GM12878 (cell line): ENCODE measurements at regions not wholly inside any gene's neighbourhood (a gene's known extent, or its start where the extent isn't known, plus 50 kb on each side); places are given as distances from the start of the nearest gene placed in this dataset.

Source experiments
- ATAC-seq: fragments of 200-7000 bp; cut with Tn5 transposase; 3 replicates; pipeline ENCODE4 v1.9.1; 2020; ENCODE audit warnings: mild to moderate bottlenecking, moderate library complexity
- BruUV-seq: library from RNA; stranded (reverse); fragments of 400-500 nt; replicated peaks from 2 replicates; lab custom pipeline; 2021; lab: Mats Ljungman, UMichigan
- CTCF ChIA-PET: fragments of 300-600 bp; sonication (Branson Sonifier 250); formaldehyde crosslinking; extraction: SDS; loops from one replicate; lab custom pipeline; 2021; ENCODE audit warnings: inconsistent platforms; lab: Yijun Ruan, JAX
- POLR2A ChIA-PET: fragments of 350-600 bp; formaldehyde crosslinking; extraction: SDS; loops from one replicate; lab custom pipeline; 2021; ENCODE audit warnings: inconsistent platforms; lab: Charles Lee
- RAD21 ChIA-PET: fragments of 300-600 bp; sonication (Branson Sonifier 250); formaldehyde crosslinking; loops from one replicate; lab custom pipeline; 2023; ENCODE audit warnings: antibody characterized with exemption; ENCODE audit not compliant: unreplicated experiment; lab: Charles Lee
- SMC1A ChIA-PET: fragments of 300-600 bp; sonication (Branson Sonifier 250); formaldehyde crosslinking; loops from one replicate; lab custom pipeline; 2023; ENCODE audit not compliant: unreplicated experiment, uncharacterized antibody; lab: Charles Lee
- DNase-seq: peaks from one replicate; pipeline ENCODE4 v3.0.0-alpha.2; 2011; ENCODE audit warnings: low read depth, low spot score
- FAIRE-seq: peaks from 3 replicates; lab custom pipeline; 2011; peaks lifted over from hg19 to GRCh38; lab: Jason Lieb, UNC
- H2AFZ ChIP-seq: 2 replicates; pipeline ENCODE4 v1.6.0; 2011; ENCODE audit warnings: low read depth, low read length, control low read depth; ENCODE audit not compliant: control insufficient read depth
- H3K27ac ChIP-seq: 2 replicates; pipeline ENCODE4 v1.5.1; 2011; ENCODE audit warnings: control low read depth; ENCODE audit not compliant: control insufficient read depth, insufficient read depth
- H3K27me3 ChIP-seq, 2 experiments: replicated peaks in 1 of 2; 2 replicates each; pipeline versions ENCODE4 v1.6.0 to v1.6.1; 2011; ENCODE audit warnings: low read length in 1 of 2; ENCODE audit not compliant: control insufficient read depth in 2 of 2, insufficient read depth in 2 of 2
- H3K36me3 ChIP-seq, 2 experiments: 2 replicates each; pipeline ENCODE4 v1.5.1; 2011; ENCODE audit warnings: low read length in 1 of 2; ENCODE audit not compliant: control insufficient read depth in 2 of 2, insufficient read depth in 2 of 2
- H3K4me1 ChIP-seq: 2 replicates; pipeline ENCODE4 v1.6.1; 2011; ENCODE audit warnings: mild to moderate bottlenecking, low read length, moderate library complexity, mixed read lengths; ENCODE audit not compliant: control insufficient read depth, insufficient read depth
- H3K4me2 ChIP-seq: 2 replicates; pipeline ENCODE4 v1.6.0; 2011; ENCODE audit warnings: control low read depth; ENCODE audit not compliant: control insufficient read depth, insufficient read depth
- H3K4me3 ChIP-seq: fragments of 200-600 bp; sonication (generic); 2 replicates; pipeline ENCODE4 v1.5.1; 2016
- H3K79me2 ChIP-seq: 2 replicates; pipeline ENCODE4 v1.6.0; 2011; ENCODE audit warnings: low read length; ENCODE audit not compliant: control insufficient read depth, insufficient read depth
- H3K9ac ChIP-seq: 2 replicates; pipeline ENCODE4 v1.8.0; 2011; ENCODE audit warnings: low read length, control low read depth, mixed read lengths; ENCODE audit not compliant: control insufficient read depth, insufficient read depth
- H3K9me3 ChIP-seq: replicated peaks from 3 replicates; pipeline ENCODE4 v1.5.1; 2011; ENCODE audit warnings: mild to moderate bottlenecking, low read length; ENCODE audit not compliant: control insufficient read depth, insufficient read depth
- H4K20me1 ChIP-seq: 2 replicates; pipeline ENCODE4 v1.6.0; 2011; ENCODE audit not compliant: control insufficient read depth, insufficient read depth
- BCL11A ChIP-seq: IDR thresholded peaks from 2 replicates; pipeline ENCODE4 v1.6.1; 2011; ENCODE audit warnings: low read depth, low read length
- GATAD2B ChIP-seq: fragments of 450-650 bp; conservative IDR thresholded peaks from 2 replicates; pipeline ENCODE4 v1.6.1; 2017; ENCODE audit warnings: low read depth, mild to moderate bottlenecking, moderate library complexity
- IKZF1 ChIP-seq: fragments of 450-650 bp; conservative IDR thresholded peaks from 2 replicates; pipeline ENCODE4 v1.6.1; 2017; ENCODE audit warnings: antibody characterized with exemption, mild to moderate bottlenecking
- JUND ChIP-seq: IDR thresholded peaks from 2 replicates; pipeline ENCODE4 v1.6.1; 2012; ENCODE audit warnings: low read depth, mild to moderate bottlenecking, low read length, improper control_type of control experiment, moderate library complexity
- MTA2 ChIP-seq: fragments of 450-650 bp; IDR thresholded peaks from 2 replicates; pipeline ENCODE4 v1.6.1; 2016; ENCODE audit warnings: low read depth, mild to moderate bottlenecking, moderate library complexity
- NR2C2 ChIP-seq: IDR thresholded peaks from 2 replicates; pipeline ENCODE4 v1.6.1; 2011; ENCODE audit warnings: borderline replicate concordance, low read depth; ENCODE audit not compliant: control insufficient read depth, insufficient read length
- POLR2AphosphoS2 ChIP-seq: IDR thresholded peaks from 2 replicates; pipeline ENCODE4 v1.6.1; 2011; ENCODE audit warnings: low read depth, mild to moderate bottlenecking, low read length, improper control_type of control experiment, moderate library complexity
- SMARCA5 ChIP-seq: fragments of 450-650 bp; IDR thresholded peaks from 2 replicates; pipeline ENCODE4 v1.6.1; 2017; ENCODE audit warnings: mild to moderate bottlenecking
- SMC3 ChIP-seq: IDR thresholded peaks from 2 replicates; pipeline ENCODE4 v1.6.1; 2011; ENCODE audit warnings: low read length, improper control_type of control experiment, borderline replicate concordance
- WRNIP1 ChIP-seq: IDR thresholded peaks from 2 replicates; pipeline ENCODE4 v1.6.1; 2011; ENCODE audit warnings: low read depth, low read length, improper control_type of control experiment, borderline replicate concordance
- YBX1 ChIP-seq: fragments of 450-650 bp; IDR thresholded peaks from 2 replicates; pipeline ENCODE4 v1.6.1; 2016; ENCODE audit warnings: antibody characterized with exemption
- ZNF622 ChIP-seq: fragments of 450-650 bp; IDR thresholded peaks from 2 replicates; pipeline ENCODE4 v1.6.1; 2017; ENCODE audit warnings: mild to moderate bottlenecking, inconsistent platforms
- WGBS: methylation state at CpG from one replicate; pipeline ENCODE4 v1.1.6; 2016; ENCODE audit warnings: low lambda C conversion rate; ENCODE audit not compliant: insufficient replicate concordance, insufficient coverage; ENCODE audit errors: missing lambda C conversion rate; 5-methylcytosine and 5-hydroxymethylcytosine counted together
- in situ Hi-C: fragments of 300-500 bp; cut with MboI; formaldehyde crosslinking; loops from 9 replicates; pipeline ENCODE4 v1.14.3; 2018; ENCODE audit warnings: mixed read lengths
- intact Hi-C: fragments of 100-400 bp; cut with micrococcal nuclease; formaldehyde crosslinking; loops from one replicate; pipeline ENCODE4 v1.14.2; 2022; ENCODE audit not compliant: unreplicated experiment
- TF ChIP-seq, protein P1 (sequence below): fragments of 150-350 bp; IDR thresholded peaks from 2 replicates; pipeline ENCODE4 v1.6.1; 2016; ENCODE audit warnings: low read depth, low read length
- TF ChIP-seq, protein P2 (sequence below): fragments of 450-650 bp; IDR thresholded peaks from 2 replicates; pipeline ENCODE4 v1.6.1; 2016; ENCODE audit warnings: mild to moderate bottlenecking
- TF ChIP-seq, protein P3 (sequence below): fragments of 450-650 bp; IDR thresholded peaks from 2 replicates; pipeline ENCODE4 v1.6.1; 2016; ENCODE audit warnings: mild to moderate bottlenecking, moderate library complexity, borderline replicate concordance

DNA sequence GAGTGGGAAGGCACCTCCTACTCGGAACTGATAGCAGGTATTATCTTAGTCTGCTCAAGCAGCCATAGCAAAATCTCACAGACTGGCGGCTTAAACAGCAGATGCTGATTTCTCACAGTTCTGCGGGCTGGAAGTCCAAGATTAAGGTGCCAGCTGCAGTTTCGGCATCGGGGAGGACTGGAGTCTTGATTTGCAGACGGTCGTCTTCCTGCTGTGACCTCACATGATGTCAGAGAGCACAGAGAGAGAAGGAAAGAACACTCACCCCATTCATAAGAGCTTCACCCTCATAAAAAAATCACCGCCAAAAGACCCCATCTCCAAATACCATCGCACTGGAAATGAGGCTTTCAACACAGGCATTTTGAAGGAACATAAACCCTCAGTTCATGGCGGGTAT, 216.5 kb upstream of the PITRM1 start:
- ATAC-seq = no peak
- H3K27me3 ChIP-seq = no peaks in the 10 kb centered on the region
- WGBS = 24% methylated on average over 10 of the region's 10 CpGs
- BruUV-seq = no TSS peak
- ChIA-PET RAD21 (no interaction called here), CTCF (no interaction called here), POLR2A (no interaction called here), SMC1A (no interaction called here)
- no peak overlapping the region for H3K4me2 ChIP-seq
- TF ChIP-seq BCL11A (no peak), IKZF1 (no peak), MTA2 (no peak), GATAD2B (no peak), JUND (no peak), WRNIP1 (no peak), YBX1 (no peak), SMC3 (no peak), SMARCA5 (no peak), NR2C2 (no peak), POLR2AphosphoS2 (no peak), ZNF622 (no peak)
- TF ChIP-seq, protein P1, sequence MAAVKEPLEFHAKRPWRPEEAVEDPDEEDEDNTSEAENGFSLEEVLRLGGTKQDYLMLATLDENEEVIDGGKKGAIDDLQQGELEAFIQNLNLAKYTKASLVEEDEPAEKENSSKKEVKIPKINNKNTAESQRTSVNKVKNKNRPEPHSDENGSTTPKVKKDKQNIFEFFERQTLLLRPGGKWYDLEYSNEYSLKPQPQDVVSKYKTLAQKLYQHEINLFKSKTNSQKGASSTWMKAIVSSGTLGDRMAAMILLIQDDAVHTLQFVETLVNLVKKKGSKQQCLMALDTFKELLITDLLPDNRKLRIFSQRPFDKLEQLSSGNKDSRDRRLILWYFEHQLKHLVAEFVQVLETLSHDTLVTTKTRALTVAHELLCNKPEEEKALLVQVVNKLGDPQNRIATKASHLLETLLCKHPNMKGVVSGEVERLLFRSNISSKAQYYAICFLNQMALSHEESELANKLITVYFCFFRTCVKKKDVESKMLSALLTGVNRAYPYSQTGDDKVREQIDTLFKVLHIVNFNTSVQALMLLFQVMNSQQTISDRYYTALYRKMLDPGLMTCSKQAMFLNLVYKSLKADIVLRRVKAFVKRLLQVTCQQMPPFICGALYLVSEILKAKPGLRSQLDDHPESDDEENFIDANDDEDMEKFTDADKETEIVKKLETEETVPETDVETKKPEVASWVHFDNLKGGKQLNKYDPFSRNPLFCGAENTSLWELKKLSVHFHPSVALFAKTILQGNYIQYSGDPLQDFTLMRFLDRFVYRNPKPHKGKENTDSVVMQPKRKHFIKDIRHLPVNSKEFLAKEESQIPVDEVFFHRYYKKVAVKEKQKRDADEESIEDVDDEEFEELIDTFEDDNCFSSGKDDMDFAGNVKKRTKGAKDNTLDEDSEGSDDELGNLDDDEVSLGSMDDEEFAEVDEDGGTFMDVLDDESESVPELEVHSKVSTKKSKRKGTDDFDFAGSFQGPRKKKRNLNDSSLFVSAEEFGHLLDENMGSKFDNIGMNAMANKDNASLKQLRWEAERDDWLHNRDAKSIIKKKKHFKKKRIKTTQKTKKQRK = no peak
- TF ChIP-seq, protein P2, sequence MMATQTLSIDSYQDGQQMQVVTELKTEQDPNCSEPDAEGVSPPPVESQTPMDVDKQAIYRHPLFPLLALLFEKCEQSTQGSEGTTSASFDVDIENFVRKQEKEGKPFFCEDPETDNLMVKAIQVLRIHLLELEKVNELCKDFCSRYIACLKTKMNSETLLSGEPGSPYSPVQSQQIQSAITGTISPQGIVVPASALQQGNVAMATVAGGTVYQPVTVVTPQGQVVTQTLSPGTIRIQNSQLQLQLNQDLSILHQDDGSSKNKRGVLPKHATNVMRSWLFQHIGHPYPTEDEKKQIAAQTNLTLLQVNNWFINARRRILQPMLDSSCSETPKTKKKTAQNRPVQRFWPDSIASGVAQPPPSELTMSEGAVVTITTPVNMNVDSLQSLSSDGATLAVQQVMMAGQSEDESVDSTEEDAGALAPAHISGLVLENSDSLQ = no peak
- TF ChIP-seq, protein P3, sequence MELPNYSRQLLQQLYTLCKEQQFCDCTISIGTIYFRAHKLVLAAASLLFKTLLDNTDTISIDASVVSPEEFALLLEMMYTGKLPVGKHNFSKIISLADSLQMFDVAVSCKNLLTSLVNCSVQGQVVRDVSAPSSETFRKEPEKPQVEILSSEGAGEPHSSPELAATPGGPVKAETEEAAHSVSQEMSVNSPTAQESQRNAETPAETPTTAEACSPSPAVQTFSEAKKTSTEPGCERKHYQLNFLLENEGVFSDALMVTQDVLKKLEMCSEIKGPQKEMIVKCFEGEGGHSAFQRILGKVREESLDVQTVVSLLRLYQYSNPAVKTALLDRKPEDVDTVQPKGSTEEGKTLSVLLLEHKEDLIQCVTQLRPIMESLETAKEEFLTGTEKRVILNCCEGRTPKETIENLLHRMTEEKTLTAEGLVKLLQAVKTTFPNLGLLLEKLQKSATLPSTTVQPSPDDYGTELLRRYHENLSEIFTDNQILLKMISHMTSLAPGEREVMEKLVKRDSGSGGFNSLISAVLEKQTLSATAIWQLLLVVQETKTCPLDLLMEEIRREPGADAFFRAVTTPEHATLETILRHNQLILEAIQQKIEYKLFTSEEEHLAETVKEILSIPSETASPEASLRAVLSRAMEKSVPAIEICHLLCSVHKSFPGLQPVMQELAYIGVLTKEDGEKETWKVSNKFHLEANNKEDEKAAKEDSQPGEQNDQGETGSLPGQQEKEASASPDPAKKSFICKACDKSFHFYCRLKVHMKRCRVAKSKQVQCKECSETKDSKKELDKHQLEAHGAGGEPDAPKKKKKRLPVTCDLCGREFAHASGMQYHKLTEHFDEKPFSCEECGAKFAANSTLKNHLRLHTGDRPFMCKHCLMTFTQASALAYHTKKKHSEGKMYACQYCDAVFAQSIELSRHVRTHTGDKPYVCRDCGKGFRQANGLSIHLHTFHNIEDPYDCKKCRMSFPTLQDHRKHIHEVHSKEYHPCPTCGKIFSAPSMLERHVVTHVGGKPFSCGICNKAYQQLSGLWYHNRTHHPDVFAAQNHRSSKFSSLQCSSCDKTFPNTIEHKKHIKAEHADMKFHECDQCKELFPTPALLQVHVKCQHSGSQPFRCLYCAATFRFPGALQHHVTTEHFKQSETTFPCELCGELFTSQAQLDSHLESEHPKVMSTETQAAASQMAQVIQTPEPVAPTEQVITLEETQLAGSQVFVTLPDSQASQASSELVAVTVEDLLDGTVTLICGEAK = no peak
- no peaks in the 10 kb centered on the region; the same call in 2 of the 3 replicates for H3K9me3 ChIP-seq
- no peak for DNase-seq
- H4K20me1 ChIP-seq = no peaks in the 10 kb centered on the region
- no peak for FAIRE-seq
- intact Hi-C loops (no loop called here), in situ Hi-C loops (no loop called here)
- H3K27ac ChIP-seq = no peak overlapping the region
- no peaks in the 10 kb centered on the region for H3K36me3 ChIP-seq
- no peak overlapping the region for H2AFZ ChIP-seq
- H3K4me1 ChIP-seq = no peaks in the 10 kb centered on the region
- H3K79me2 ChIP-seq = no peaks in the 10 kb centered on the region
- no peak overlapping the region for H3K9ac ChIP-seq
- H3K4me3 ChIP-seq = no peak overlapping the region
